ENCODE measurements at regions not wholly inside any gene's neighbourhood (a gene's known extent, or its start where the extent isn't known, plus 50 kb on each side); places are given as distances from the start of the nearest gene placed in this dataset.

DNA sequence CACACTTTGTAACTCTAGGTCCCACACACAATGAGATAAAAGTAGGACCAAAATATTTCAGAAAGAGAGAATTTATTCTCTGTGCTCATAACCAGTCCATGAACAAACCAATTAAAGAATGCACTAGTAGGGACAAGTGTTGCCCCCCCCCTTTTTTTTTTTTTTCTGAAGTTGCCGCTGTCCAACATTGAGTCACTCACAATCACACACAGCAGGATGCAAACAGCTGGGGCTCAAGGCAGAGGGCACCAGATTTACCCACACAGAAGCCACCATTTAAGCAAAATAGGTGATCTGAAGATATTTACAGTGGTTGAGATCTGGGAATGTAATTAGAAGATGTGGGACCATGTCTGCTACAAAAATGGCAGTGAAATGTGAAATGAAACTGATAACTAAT lies 850.9 kb upstream of the SLIT2 start:
- TF ChIP-seq CTCF (IDR thresholded peaks at IDR 0.05) (no peak), POLR2A (IDR thresholded peaks at IDR 0.05) (no peak)

Data from testis (tissue), 2 donors.